HAP-1 (cell line): ENCODE measurements at regions not wholly inside any gene's neighbourhood (a gene's known extent, or its start where the extent isn't known, plus 50 kb on each side); places are given as distances from the start of the nearest gene placed in this dataset.

Experiments
- DNase-seq, 2 experiments: peaks; one replicate each; pipeline ENCODE4 v3.0.0-alpha.2; 2016 to 2020; ENCODE audit warnings: low spot score in 2 of 2
- H3K27me3 ChIP-seq: fragments of 250-450 bp; sonication (Bioruptor Pico); 2 replicates; pipeline ENCODE4 v1.5.1; 2020; ENCODE audit warnings: low read depth, mild to moderate bottlenecking, moderate library complexity
- H3K36me3 ChIP-seq: fragments of 250-450 bp; sonication (Bioruptor Pico); replicated peaks from 2 replicates; pipeline ENCODE4 v1.5.1; 2020; ENCODE audit warnings: mild to moderate bottlenecking
- H3K4me1 ChIP-seq: fragments of 250-450 bp; sonication (Bioruptor Pico); 2 replicates; pipeline ENCODE4 v1.5.1; 2020; ENCODE audit warnings: mild to moderate bottlenecking
- H3K4me3 ChIP-seq: fragments of 250-450 bp; sonication (Bioruptor Pico); 2 replicates; pipeline ENCODE4 v1.5.1; 2020; ENCODE audit warnings: mild to moderate bottlenecking, moderate library complexity
- H3K9me3 ChIP-seq: fragments of 250-450 bp; sonication (Bioruptor Pico); 2 replicates; pipeline ENCODE4 v1.5.1; 2020; ENCODE audit warnings: mild to moderate bottlenecking, moderate library complexity
- in situ Hi-C: fragments of 300-500 bp; cut with MboI; formaldehyde crosslinking; loops from 3 replicates; pipeline ENCODE4 v1.14.3; 2020; ENCODE audit warnings: low sequenced_read_pairs, inconsistent platforms, mixed read lengths

DNA sequence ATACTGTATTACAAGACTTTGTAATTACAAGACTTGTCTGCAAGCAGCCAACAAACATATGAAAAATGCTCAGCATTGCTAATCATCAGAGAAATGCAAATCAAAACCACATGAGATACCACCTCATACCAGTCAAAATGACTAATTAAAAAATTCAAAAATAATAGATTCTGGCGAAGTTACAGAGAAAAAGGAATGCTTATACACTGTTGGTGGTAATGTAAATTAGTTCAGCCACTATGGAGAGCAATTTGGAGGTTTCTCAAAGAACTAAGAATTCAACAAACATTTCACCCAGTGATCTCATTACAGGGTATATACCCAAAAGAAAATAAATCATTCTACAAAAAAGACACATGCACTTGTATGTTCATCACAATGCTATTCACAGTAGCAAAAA is 617.5 kb upstream of the CCDC54 start:
- Histone ChIP-seq H3K27me3 (no peaks in the 10 kb centered on the region), H3K4me1 (no peaks in the 10 kb centered on the region), H3K4me3 (no peak overlapping the region), H3K36me3 (no peaks in the 10 kb centered on the region), H3K9me3 (no peaks in the 10 kb centered on the region; the same call in 1 of the 2 replicates)
- in situ Hi-C loops = no loop called here
- no peak for DNase-seq

DNA sequence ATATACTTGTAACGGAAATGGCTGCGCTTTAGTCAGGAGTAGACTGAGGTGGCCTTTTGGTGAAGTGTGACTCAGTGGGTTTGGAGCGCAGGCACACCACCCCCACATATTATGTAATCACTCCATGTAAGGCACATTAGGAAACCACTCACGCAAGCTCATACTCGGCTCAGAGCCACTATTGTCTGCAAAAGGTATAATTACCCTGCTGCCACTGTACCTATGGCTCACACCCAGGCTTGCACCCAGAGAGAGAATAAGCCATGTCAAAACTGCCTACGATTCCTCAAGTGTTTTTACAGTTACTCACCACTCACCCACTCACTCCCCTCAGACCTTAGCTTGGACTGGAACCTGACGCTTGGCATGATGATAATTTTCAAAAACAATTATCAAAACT is 611.9 kb upstream of the CCDC54 start:
- H3K9me3 ChIP-seq = no peaks in the 10 kb centered on the region
- in situ Hi-C loops = no loop called here

DNA sequence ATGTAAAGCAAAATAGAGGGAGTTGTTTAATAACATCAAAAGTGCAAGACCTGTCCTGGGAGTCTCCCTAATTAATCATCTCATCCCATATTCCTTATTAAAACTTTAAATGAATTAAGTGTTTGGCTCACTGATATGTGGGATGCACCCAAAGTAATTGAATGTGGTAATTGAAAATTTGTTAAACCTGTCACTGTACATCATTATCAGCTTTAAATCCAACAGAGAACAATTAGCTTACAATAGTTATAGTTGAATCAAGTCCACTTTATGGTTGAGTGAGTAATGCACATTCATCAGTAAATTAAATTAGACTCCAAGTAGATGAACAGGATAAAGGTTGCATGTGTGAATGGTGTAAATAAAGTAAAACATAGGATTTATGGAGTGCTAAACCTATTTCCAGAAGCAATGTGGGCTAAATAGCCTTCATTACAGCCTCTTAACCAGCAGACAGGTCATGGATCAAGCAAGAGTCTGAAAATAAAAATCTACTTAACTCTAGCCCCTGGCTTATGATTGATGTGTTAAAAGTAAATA is 608.2 kb upstream of the CCDC54 start:
- no peak for DNase-seq
- Histone ChIP-seq H3K36me3 (no peaks in the 10 kb centered on the region), H3K4me3 (no peak overlapping the region), H3K4me1 (no peaks in the 10 kb centered on the region), H3K9me3 (no peaks in the 10 kb centered on the region), H3K27me3 (no peaks in the 10 kb centered on the region)
- in situ Hi-C loops = no loop called here

More for the DNA sequence above, 611.9 kb upstream of the CCDC54 start:
- Histone ChIP-seq H3K27me3 (no peaks in the 10 kb centered on the region), H3K4me1 (no peaks in the 10 kb centered on the region), H3K4me3 (no peak overlapping the region), H3K36me3 (no peaks in the 10 kb centered on the region)
- DNase-seq = no peak

DNA sequence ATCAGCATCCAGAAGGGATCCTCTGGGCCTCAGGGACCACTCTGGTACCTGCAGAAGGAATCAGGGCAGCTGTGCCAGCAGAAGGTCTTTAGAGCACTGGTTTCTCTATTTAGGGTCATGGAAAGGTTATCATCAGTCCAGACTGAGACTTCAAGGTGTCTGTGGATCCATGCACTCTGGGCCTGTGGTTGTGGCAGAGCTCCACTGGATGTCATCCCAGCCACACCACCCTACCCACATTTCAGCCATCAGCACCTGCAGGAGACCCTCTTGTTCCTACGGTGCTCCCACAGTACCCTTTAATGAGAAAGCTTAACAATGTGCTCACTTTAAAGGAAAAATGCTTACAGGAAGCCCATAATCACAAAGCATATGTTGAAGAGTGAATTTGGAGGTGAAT is 603.4 kb upstream of the CCDC54 start:
- Histone ChIP-seq H3K9me3 (no peaks in the 10 kb centered on the region), H3K4me3 (no peak overlapping the region), H3K36me3 (no peaks in the 10 kb centered on the region), H3K27me3 (no peaks in the 10 kb centered on the region), H3K4me1 (no peaks in the 10 kb centered on the region)
- in situ Hi-C loops = no loop called here
- no peak for DNase-seq

DNA sequence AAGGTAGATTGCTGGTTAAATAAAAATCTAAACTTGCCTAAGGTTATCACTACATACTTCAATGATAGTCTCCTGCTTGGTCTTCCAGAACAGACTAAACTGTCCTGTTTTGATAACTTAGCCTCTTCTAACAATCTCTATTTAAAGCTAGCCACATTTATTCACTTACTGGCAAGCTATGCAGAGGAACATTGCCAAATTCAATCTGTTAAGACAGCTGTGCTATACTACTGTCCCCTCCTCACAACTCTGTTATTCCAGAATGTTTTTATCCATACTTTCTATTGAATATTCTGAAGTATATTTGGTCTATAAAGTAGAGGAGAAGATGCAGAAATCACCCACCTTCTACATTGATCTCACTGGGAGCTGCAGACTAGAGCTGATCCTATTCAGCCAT is 594.0 kb upstream of the CCDC54 start:
- H3K4me1 ChIP-seq = no peaks in the 10 kb centered on the region
- in situ Hi-C loops = no loop called here
- H3K9me3 ChIP-seq = no peaks in the 10 kb centered on the region
- no peaks in the 10 kb centered on the region for H3K36me3 ChIP-seq
- no peaks in the 10 kb centered on the region for H3K27me3 ChIP-seq
- DNase-seq = no peak
- H3K4me3 ChIP-seq = no peak overlapping the region

DNA sequence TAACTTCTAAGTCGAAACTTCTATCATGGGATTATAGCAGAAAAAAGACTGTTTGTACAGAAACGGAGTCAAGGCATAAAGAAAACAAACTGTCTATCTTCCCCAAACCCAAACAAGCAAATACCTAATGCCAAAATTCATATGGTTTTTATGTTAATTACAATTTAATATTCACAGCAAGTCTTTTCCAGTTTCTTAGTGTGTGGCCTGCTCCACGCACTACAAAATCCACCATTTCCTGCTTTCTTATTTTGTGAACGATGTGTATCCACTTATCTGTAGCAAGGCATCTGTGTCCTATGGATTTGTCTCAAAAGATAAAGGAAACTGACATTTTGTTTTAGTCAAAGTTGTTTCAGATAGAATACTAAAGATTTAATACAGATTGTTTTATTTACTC is 588.0 kb upstream of the CCDC54 start:
- Histone ChIP-seq H3K4me3 (no peak overlapping the region), H3K4me1 (no peaks in the 10 kb centered on the region), H3K9me3 (no peaks in the 10 kb centered on the region), H3K27me3 (no peaks in the 10 kb centered on the region), H3K36me3 (no peaks in the 10 kb centered on the region)
- no peak for DNase-seq
- in situ Hi-C loops = no loop called here

DNA sequence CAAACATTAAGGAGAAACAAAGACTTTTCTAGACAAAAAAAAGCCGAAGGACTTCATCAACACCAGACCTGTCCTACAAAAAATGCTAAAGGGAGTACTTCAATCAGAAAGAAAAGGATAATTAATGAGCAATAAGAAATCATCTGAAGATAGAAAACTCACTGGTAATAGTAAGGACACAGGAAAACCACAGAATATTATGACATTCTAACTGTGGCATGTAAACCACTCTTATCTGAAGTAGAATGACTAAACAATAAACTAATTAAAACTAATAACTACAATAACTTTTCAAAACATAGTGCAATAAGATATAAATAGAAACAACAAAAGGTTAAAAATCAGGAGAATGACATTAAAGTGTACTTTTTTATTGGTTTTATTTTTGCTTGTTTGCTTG is 584.5 kb upstream of the CCDC54 start:
- no peaks in the 10 kb centered on the region for H3K4me1 ChIP-seq
- H3K27me3 ChIP-seq = no peaks in the 10 kb centered on the region
- DNase-seq = no peak
- H3K9me3 ChIP-seq = no peaks in the 10 kb centered on the region
- in situ Hi-C loops = no loop called here
- no peaks in the 10 kb centered on the region for H3K36me3 ChIP-seq
- H3K4me3 ChIP-seq = no peak overlapping the region

DNA sequence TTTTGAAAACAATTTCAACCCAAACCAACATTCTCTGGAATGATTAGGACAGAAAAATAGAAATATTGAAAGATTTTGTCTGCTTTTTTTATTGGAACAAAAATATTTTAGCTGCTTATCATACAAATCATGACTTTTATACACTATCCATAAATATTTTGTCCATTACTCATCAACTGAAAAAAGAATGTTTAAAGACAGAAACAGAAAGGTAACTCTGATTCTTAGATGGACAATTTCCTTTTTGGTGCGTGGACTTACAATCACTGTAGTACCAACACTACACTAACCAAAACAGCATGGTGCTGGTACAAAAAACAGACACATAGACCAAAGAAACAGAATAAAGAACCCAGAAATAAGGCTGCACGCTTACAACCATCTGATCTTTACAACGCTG is 582.8 kb upstream of the CCDC54 start:
- no peak for DNase-seq
- Histone ChIP-seq H3K9me3 (no peaks in the 10 kb centered on the region), H3K27me3 (no peaks in the 10 kb centered on the region), H3K36me3 (no peaks in the 10 kb centered on the region), H3K4me1 (no peaks in the 10 kb centered on the region), H3K4me3 (no peak overlapping the region)
- in situ Hi-C loops = no loop called here

DNA sequence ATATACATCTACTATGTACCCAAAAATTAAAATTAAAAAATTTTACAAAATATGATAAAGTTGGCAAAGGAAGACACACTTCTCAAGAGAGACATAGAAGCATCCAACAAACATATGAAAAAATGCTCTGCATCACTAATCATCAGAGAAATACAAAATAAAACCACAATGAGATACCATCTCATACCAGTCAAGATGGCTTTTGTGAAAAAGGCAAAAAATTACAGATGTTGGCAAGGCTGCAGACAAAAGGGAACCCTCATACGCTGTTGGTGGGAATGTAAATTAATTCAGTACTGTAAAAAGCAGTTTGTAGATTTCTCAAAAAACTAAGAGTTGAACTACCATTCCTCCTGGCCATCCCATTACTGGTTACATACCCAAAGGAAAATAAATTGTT is 581.7 kb upstream of the CCDC54 start:
- Histone ChIP-seq H3K27me3 (no peaks in the 10 kb centered on the region), H3K9me3 (no peaks in the 10 kb centered on the region), H3K4me3 (no peak overlapping the region), H3K4me1 (no peaks in the 10 kb centered on the region), H3K36me3 (no peaks in the 10 kb centered on the region)
- in situ Hi-C loops = no loop called here
- DNase-seq = no peak

DNA sequence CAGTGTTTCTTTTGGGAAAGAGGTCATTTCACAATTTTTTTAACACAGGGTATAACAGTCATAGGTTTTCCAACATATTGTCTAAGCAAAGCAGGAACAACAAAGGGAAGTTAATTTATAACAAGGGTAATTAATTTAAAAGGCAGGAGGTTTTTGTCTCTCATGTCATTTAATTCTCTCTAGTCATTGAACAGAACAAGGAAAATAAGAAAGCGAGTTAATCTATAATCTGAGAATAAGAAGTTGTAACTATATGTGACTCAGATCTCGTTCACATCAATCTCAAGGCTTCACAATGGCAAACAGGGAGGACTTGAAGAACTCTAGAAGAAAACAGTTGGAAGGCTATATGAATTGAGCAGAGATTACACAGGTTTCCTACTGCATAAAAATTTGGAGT is 579.8 kb upstream of the CCDC54 start:
- Histone ChIP-seq H3K4me3 (no peak overlapping the region), H3K4me1 (no peaks in the 10 kb centered on the region)
- in situ Hi-C loops = no loop called here

DNA sequence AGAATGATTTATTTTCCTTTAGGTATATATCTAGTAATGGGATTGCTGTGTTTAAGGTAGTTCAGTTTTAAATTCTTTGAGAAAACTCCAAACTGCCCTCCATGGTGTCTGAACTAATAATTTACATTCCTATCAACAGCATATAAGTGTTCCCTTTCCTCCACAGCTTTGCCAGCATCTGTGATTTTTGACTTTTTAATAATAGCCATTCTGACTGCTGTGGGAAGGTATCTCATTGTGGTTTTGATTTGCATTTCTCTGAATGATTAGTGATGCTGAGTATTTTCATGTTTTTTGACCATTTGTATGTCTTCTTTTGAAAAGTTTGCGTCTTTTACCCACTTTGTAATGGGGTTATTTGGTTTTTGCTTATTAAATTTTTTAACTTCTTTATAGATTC is 571.6 kb upstream of the CCDC54 start:
- Histone ChIP-seq H3K27me3 (no peaks in the 10 kb centered on the region), H3K4me1 (no peaks in the 10 kb centered on the region), H3K9me3 (no peaks in the 10 kb centered on the region), H3K4me3 (no peak overlapping the region), H3K36me3 (no peaks in the 10 kb centered on the region)
- in situ Hi-C loops = no loop called here
- DNase-seq = no peak

More for the DNA sequence above, 579.8 kb upstream of the CCDC54 start:
- no peak for DNase-seq
- Histone ChIP-seq H3K36me3 (no peaks in the 10 kb centered on the region), H3K27me3 (no peaks in the 10 kb centered on the region), H3K9me3 (no peaks in the 10 kb centered on the region)

DNA sequence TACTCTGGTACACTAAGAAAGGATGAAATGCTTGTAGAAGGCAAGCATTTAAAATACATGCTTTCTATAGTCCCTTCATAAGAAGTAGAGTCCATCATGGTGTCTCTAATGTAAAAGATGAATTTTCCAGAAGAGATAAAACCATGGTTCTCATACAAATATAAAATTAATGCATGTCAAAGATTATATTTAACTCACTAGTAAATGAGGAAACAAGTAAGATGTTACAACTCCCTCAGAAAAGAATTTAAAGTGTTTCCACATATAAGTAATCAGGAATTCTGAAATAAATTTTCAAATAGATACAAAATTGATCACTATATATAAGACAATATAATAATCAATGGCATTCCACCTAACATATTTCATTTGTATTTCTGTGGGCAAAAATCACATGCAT is 570.3 kb upstream of the CCDC54 start:
- no peaks in the 10 kb centered on the region for H3K9me3 ChIP-seq
- no peak overlapping the region for H3K4me3 ChIP-seq
- H3K27me3 ChIP-seq = no peaks in the 10 kb centered on the region
- peaks cover 8% of the 10 kb centered on the region; the same call in 1 of the 2 replicates for H3K4me1 ChIP-seq
- in situ Hi-C loops = no loop called here
- H3K36me3 ChIP-seq = no peaks in the 10 kb centered on the region
- DNase-seq = no peak

DNA sequence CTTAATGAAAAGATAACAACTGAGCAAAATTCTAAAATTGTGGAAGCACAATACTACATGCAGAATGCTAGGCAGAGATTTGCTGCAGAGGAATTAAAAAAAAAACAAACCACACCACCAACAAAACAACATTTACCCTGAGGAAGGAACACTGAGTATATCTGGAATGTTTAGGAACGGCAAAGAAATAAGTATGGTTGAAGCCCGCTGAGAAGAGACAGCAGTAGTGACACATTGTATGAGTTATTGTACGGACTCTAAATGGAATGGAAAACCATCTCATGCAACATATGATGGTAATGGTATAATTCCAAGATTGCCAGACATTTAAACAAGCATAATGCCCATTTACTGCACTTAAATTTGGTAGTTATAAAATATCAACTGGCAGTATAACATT is 568.2 kb upstream of the CCDC54 start:
- Histone ChIP-seq H3K36me3 (no peaks in the 10 kb centered on the region), H3K9me3 (no peaks in the 10 kb centered on the region), H3K27me3 (no peaks in the 10 kb centered on the region), H3K4me3 (no peak overlapping the region), H3K4me1 (peaks cover 8% of the 10 kb centered on the region; the same call in 1 of the 2 replicates)
- in situ Hi-C loops = no loop called here
- no peak for DNase-seq

DNA sequence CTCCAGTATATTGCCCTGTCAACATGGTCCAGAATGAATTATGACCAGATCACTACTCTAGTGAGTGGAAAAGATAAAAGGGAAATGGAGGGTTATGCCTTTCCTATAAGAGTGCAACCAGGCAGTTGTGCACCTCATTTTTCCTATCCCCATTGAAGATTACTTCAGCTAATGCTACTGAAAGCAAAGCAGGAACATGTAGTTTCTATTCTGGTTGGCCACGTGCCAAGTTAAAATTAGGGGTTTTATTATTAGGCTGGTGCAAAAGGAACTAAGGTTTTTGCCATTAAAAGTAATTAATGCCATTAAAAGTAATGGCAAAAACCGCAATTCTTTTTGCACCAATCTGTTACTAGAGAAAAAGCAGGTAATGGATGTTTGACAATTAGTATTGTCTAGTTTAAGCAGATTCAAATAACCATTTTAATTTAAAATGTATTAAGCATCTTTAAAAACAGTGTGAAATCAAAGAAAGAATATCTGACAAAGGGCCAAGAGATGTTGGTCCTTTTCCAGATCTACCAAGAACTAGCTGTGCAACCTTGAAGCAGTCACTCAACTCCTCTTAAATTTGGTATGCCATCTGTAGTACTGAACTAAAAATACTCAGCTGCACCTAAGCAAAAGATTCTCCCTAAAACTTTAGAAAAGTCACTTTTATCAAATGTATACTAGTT is 567.5 kb upstream of the CCDC54 start:
- no peaks in the 10 kb centered on the region for H3K27me3 ChIP-seq
- DNase-seq = no peak
- H3K4me1 ChIP-seq = peaks cover 8% of the 10 kb centered on the region; the same call in 1 of the 2 replicates
- H3K4me3 ChIP-seq = no peak overlapping the region
- H3K9me3 ChIP-seq = no peaks in the 10 kb centered on the region
- in situ Hi-C loops = no loop called here
- H3K36me3 ChIP-seq = no peaks in the 10 kb centered on the region
